A673 (cell line): ENCODE measurements at regions not wholly inside any gene's neighbourhood (a gene's known extent, or its start where the extent isn't known, plus 50 kb on each side); places are given as distances from the start of the nearest gene placed in this dataset.

Experiments used
- BruUV-seq: library from RNA; stranded (reverse); fragments of 400-500 nt; replicated peaks from 2 replicates; lab custom pipeline; 2021; lab: Mats Ljungman, UMichigan
- CTCF ChIA-PET: fragments of 300-600 bp; sonication (Branson Sonifier 250); formaldehyde crosslinking; loops from one replicate; lab custom pipeline; 2022; ENCODE audit warnings: antibody characterized with exemption; lab: Charles Lee
- POLR2A ChIA-PET: fragments of 300-600 bp; sonication (Branson Sonifier 250); formaldehyde crosslinking; loops from one replicate; lab custom pipeline; 2022; ENCODE audit warnings: antibody characterized with exemption; ENCODE audit not compliant: low non-redundant PET; lab: Charles Lee
- DNase-seq: peaks from one replicate; pipeline ENCODE4 v3.0.0-alpha.2; 2015; ENCODE audit warnings: low spot score
- H3K27ac ChIP-seq: fragments of 200-600 bp; sonication (generic); 2 replicates; pipeline ENCODE4 v1.5.1; 2016; ENCODE audit warnings: mixed run types, low read depth, mild to moderate bottlenecking, mixed read lengths, antibody characterized with exemption, low read length; ENCODE audit not compliant: poor library complexity, severe bottlenecking
- H3K27me3 ChIP-seq: fragments of 200-600 bp; sonication (generic); replicated peaks from 2 replicates; pipeline ENCODE4 v1.6.1; 2017; ENCODE audit warnings: mixed run types, low read depth, mild to moderate bottlenecking, mixed read lengths, antibody characterized with exemption, low read length; ENCODE audit not compliant: insufficient read depth, poor library complexity
- H3K36me3 ChIP-seq: fragments of 200-600 bp; sonication (generic); 2 replicates; pipeline ENCODE4 v1.6.1; 2016; ENCODE audit warnings: mixed run types, mild to moderate bottlenecking, mixed read lengths, antibody characterized with exemption, low read length; ENCODE audit not compliant: insufficient read depth, poor library complexity, severe bottlenecking
- H3K4me1 ChIP-seq: fragments of 200-600 bp; sonication (generic); 2 replicates; pipeline ENCODE4 v1.6.1; 2017; ENCODE audit warnings: mixed run types, mild to moderate bottlenecking, mixed read lengths, antibody characterized with exemption, low read length; ENCODE audit not compliant: insufficient read depth, poor library complexity, severe bottlenecking
- H3K4me3 ChIP-seq: fragments of 200-600 bp; sonication (generic); 2 replicates; pipeline ENCODE4 v1.5.1; 2016; ENCODE audit warnings: low read depth, mixed run types, mild to moderate bottlenecking, mixed read lengths, low read length; ENCODE audit not compliant: poor library complexity, severe bottlenecking
- H3K9me3 ChIP-seq: fragments of 200-600 bp; sonication (generic); 2 replicates; pipeline ENCODE4 v1.6.1; 2016; ENCODE audit warnings: mixed run types, low read depth, mild to moderate bottlenecking, mixed read lengths, antibody characterized with exemption, low read length; ENCODE audit not compliant: poor library complexity, severe bottlenecking
- CTCF ChIP-seq: fragments of 300-800, 200-600 bp; sonication (generic); conservative IDR thresholded peaks from 2 replicates; pipeline ENCODE4 v1.5.1; 2017; ENCODE audit warnings: low read depth, mild to moderate bottlenecking, antibody characterized with exemption, low read length, moderate library complexity, mixed read lengths
- EZH2 ChIP-seq: fragments of 200-600 bp; sonication (generic); IDR thresholded peaks from 2 replicates; pipeline ENCODE4 v1.6.1; 2017; ENCODE audit warnings: borderline replicate concordance, low read depth, mild to moderate bottlenecking, mixed read lengths, antibody characterized with exemption, low read length; ENCODE audit not compliant: poor library complexity, severe bottlenecking
- intact Hi-C: fragments of 100-400 bp; cut with micrococcal nuclease; formaldehyde crosslinking; loops from one replicate; pipeline ENCODE4 v1.10.0; 2022; ENCODE audit not compliant: unreplicated experiment

- Histone ChIP-seq H3K4me3 (no peak overlapping the region), H3K9me3 (peaks cover 12% of the 10 kb centered on the region), H3K36me3 (peaks cover 28% of the 10 kb centered on the region), H3K27ac (no peak overlapping the region), H3K27me3 (no peaks in the 10 kb centered on the region), H3K4me1 (no peaks in the 10 kb centered on the region)
- intact Hi-C loops = no loop called here
- ChIA-PET CTCF (no interaction called here), POLR2A (no interaction called here)
- TF ChIP-seq EZH2 (no peak), CTCF (no peak)
- DNase-seq = no peak
- no TSS peak for BruUV-seq
Observed at GRCh38 chr16:85184404-85184803, 72.1 kb upstream of the CIBAR2 start.

- no peak for DNase-seq
- H3K27me3 ChIP-seq = no peaks in the 10 kb centered on the region
- peaks cover 35% of the 10 kb centered on the region for H3K36me3 ChIP-seq
- peaks cover 12% of the 10 kb centered on the region for H3K9me3 ChIP-seq
- no peak overlapping the region for H3K27ac ChIP-seq
- intact Hi-C loops = no loop called here
- no peak overlapping the region for H3K4me3 ChIP-seq
- no peaks in the 10 kb centered on the region for H3K4me1 ChIP-seq
- ChIA-PET POLR2A (no interaction called here), CTCF (no interaction called here)
- BruUV-seq = no TSS peak
- TF ChIP-seq EZH2 (no peak), CTCF (no peak)
Observed at GRCh38 chr16:85185303-85186100, 73.2 kb upstream of the CIBAR2 start.

GRCh38 chr16:85187002-85187401 lies 74.7 kb upstream of the CIBAR2 start:
- POLR2A ChIA-PET = no interaction called here
- no peak for DNase-seq
- H3K27ac ChIP-seq = no peak overlapping the region
- H3K9me3 ChIP-seq = peaks cover 12% of the 10 kb centered on the region
- H3K27me3 ChIP-seq = no peaks in the 10 kb centered on the region
- intact Hi-C loops = no loop called here
- H3K4me1 ChIP-seq = no peaks in the 10 kb centered on the region
- TF ChIP-seq CTCF (no peak), EZH2 (no peak)
- peaks cover 37% of the 10 kb centered on the region for H3K36me3 ChIP-seq
- no TSS peak for BruUV-seq
- no peak overlapping the region for H3K4me3 ChIP-seq
- CTCF ChIA-PET = no interaction called here
